ENCODE measurements at regions not wholly inside any gene's neighbourhood (a gene's known extent, or its start where the extent isn't known, plus 50 kb on each side); places are given as distances from the start of the nearest gene placed in this dataset.

GRCh38 chr2:160921386-160921964, 238.8 kb upstream of the TANK start:
- DNase-seq = no peak

- no peak for DNase-seq
Observed at GRCh38 chr2:160924936-160925353, 235.3 kb upstream of the TANK start.

DNA sequence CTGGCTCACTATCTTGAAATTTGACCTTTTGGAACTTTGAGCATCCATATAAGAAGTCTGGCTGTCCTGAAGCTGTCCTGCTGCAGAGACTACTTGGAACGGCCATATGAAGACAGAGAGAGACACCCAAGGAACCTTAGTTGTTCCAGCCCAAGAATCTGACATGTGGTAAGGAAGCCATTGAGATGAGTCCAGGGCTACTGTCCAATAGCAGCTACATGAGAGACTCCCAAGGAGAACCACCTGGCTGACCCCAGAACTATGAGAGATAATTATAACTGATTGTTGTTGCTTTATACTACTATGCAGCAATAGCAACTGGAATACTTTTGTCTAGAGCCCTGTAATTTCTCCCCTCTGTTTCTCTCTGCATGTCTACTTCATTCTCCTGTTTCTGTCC, 234.3 kb upstream of the TANK start:
- DNase-seq = no peak

DNA sequence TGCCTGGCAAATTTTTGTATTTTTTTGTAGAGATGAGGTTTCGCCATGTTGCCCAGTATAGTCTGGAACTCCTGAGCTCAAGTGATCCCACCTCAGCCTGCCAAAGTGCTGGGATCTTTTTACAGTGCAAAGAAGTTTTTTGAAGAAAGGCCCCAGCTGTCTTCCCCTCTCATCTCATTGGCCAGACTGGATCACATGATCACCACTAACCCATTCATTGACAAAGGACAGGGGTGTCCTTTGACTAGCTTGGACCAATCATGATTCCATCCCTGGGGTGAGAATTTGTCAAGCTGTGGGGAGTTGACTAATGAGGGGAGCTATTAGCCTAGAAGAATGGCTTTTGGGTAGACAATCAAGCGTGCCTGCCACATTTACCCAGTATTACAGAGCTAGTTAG, 232.9 kb upstream of the TANK start:
- DNase-seq = no peak

GRCh38 chr2:160928854-160929301, 231.3 kb upstream of the TANK start:
- DNase-seq = no peak

DNA sequence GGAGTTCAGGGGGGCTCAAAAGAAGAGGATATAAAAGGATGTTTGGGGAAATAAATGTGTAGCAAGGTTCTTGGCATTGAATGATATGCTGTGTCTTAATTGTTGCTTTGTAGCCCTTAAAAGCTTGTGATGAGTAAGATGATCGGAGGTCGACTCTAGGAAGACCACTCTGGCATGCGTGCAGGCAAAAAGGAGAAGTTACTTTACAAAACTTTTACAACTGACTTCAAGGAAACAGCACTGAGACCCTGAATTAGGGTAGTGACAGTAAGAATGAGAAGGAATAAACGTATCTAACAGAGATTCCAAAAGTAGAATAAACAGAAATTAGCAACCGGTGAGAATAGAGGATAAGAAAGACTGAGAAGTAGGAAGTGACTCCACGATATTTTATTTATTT, 228.7 kb upstream of the TANK start:
- no peak for DNase-seq

DNA sequence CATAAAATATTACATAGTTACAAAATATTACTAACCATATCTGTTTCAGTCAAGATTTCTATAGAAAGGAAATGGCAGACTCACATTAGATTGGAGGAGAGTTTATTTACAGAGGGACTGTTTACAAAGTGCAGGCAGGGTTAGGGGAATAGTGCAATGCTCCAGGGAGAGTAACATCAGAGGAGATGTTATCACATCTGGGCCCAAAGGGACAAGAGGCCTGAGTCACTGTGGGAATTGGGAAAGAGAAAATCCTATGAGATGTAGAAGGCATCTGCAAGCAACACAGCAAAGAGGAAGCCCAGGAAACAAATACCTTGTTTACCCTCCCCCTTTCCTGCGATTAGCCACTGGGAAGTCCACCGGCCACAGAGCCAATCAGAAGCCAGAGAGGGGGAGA, 227.3 kb upstream of the TANK start:
- DNase-seq = no peak

DNA sequence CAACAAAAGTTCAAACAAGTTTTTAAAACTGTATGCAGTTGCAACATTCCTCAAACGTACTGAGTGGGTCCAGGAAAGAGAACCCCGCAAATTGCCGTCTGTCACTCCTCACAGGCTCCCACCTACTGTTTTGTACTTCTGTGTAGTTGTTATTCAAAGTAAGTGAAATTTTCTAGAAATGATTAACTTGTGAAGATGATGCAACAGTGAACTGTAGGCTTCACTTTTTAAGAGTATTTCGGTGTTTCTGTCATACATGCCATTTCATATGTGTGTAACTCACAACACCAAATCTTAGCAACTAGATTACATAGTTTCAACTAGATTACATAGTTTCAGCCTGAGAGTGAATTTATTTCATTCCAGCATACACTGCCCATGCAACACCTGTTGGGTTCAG, 226.0 kb upstream of the TANK start:
- no peak for DNase-seq

GRCh38 chr2:160934991-160935390, 225.2 kb upstream of the TANK start:
- no peak for DNase-seq

- no peak for DNase-seq
Observed at GRCh38 chr2:160936044-160936806, 224.0 kb upstream of the TANK start.

DNA sequence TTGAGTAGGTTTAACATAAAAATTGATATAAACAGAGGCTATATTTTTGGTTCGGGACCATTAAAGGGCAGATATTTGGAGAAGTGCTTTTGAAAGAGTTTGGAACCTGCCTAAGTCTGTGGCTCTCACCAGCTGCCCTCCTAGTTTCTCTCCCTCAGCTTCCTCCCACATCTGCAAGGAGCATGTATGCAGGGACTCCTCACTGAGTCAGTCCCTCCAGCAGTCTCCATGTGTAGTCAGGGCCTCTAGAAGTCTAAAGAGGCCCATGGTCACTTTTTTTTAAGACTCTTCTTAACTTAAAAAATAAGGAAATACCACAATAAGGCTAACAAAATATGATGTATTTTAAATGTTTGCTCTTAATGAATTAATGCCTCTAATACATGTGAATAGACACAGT, 220.0 kb upstream of the TANK start:
- no peak for DNase-seq

- no peak for DNase-seq
Observed at GRCh38 chr2:160940699-160941098, 219.5 kb upstream of the TANK start.

- no peak for DNase-seq
Observed at GRCh38 chr2:160941290-160941846, 218.9 kb upstream of the TANK start.

GRCh38 chr2:160942476-160943142, 217.6 kb upstream of the TANK start:
- no peak for DNase-seq

DNA sequence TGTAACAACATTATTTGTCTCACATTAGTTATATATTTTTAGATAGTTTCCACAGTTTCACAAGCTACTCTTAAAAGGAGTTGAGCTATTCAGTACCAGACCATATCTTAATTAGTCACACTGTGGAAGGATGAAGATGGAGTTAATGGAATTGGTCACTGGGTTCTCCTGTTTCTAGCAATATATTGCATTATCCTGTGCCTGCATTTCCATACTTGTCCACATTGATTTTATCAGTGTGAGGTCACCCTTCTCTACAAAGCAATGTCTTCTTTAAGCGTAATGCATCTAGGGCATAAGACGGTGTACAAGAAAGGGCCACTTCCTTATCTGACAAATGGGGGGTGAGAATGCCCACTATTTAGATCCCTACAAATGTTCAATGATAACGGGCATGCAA, 216.8 kb upstream of the TANK start:
- no peak for DNase-seq

DNA sequence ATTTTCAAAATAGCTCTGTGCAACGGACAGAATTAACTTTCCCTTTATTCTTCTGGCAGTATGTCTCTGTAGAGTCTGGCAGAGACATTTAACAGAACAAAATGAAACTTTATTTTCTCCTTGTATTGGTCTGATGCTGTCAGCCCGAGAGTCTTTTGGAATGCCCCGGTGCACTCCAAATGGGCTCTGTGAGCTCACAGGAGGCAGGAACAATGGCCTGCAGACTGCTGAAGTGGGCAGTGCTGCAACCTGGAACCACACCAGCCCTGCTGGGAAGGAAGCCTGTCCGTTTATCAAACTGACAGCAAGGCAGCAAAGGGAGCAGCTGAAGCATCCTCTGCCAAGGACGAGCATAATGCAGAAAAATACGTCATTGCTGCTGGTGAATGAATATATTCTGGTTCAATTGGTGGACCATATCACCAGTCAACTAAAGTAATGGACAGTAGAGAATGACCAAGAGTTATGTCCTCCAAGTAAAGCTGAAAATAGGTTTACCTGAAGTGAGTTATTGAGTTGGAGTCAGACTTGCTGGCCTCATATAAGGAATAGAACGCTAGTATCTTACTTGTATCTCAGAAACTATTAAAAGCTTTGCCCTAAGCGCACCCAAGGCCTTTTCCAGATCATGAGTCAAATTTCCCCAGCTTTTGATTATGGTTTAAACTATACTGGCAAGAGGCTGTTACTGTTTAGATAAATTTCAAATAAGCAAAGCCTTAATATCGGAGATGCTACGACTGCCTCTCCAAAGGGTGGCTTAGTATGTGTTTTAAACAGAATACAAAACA, 207.6 kb upstream of the TANK start:
- DNase-seq = no peak

GRCh38 chr2:160955578-160955977, 204.7 kb upstream of the TANK start:
- no peak for DNase-seq

GRCh38 chr2:160956243-160956802, 203.9 kb upstream of the TANK start:
- DNase-seq = no peak

GRCh38 chr2:160963957-160964356, 196.3 kb upstream of the TANK start:
- no peak for DNase-seq

GRCh38 chr2:160967523-160967922, 192.7 kb upstream of the TANK start:
- no peak for DNase-seq

- DNase-seq = no peak
Observed at GRCh38 chr2:160968183-160968582, 192.0 kb upstream of the TANK start.

DNA sequence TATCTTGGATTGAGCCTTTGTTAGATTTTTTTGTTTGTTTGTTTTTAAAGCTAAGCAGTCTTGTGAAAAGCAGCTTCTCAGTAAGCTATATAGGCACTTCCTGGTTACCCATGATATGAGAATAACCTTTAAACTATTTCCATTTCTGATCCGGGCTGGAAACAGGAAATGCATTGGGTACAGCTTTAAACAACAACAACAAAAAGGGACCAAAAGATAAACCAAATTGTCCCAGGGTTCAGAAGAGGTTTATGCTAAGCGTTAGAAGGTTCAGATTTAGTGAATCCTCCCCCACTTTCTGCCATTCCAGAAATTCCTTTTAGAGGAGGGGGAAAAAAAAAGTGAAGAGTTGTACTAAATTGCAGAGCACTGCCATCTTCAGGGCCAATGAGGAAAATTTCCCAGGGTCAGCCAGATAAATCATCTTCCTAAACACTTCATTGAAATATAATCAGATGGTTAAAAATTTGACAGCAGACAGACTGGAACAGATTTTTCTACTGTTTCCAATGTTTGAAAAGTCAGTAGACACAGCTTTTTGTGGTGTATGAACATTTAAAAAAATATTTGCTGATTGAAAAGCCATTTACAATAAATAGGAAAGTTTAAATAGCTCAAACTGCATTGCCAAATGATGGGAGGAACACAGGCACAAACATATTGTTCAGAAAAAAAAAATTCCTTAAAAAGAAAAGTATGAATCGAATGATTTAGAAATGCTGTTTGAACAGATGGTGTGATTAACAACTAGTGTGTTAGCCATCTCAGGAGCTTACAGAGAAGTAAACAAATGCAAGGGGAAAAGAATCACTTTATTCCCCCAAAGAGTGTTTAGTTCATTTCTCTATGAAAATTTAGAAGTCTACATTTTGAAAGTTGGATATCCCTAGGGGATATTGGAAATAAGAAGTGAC, 189.9 kb upstream of the TANK start:
- DNase-seq = no peak

All from NCI-H774 (cell line).